SHP77 (cell line): ENCODE measurements at regions not wholly inside any gene's neighbourhood (a gene's known extent, or its start where the extent isn't known, plus 50 kb on each side); places are given as distances from the start of the nearest gene placed in this dataset.

ENCODE experiments used
- DNase-seq, 2 experiments: peaks; one replicate each; lab custom pipeline; 2025; lab: John Stamatoyannopoulos, UW

- no peak for DNase-seq
Observed at GRCh38 chr14:41993687-41994086, 387.0 kb downstream of the LRFN5 start.

- DNase-seq, result no peak
Observed at GRCh38 chr14:41986700-41987099, 380.0 kb downstream of the LRFN5 start.

GRCh38 chr14:41986083-41986645 lies 379.5 kb downstream of the LRFN5 start:
- DNase-seq, result no peak

DNA sequence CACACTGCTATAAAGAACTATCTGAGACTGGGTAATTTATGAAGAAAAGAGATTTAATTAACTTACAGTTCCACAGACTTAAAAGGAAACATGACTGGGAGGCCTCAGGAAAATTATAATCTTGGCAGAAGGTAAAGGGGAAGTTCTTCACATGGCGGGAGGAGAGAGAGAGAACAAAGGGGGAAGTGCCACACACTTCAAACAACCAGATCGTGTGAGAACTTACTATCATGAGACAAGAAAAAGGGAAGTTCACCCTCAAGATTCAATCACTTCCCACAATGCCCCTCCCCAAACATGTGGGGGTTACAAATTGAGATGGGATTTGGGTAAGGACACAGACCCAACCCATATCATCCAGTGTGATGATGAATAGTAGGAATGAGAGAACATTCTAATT lies 366.5 kb downstream of the LRFN5 start:
- no peak for DNase-seq

- DNase-seq, result no peak
Observed at GRCh38 chr14:41972531-41972930, 365.9 kb downstream of the LRFN5 start.

DNA sequence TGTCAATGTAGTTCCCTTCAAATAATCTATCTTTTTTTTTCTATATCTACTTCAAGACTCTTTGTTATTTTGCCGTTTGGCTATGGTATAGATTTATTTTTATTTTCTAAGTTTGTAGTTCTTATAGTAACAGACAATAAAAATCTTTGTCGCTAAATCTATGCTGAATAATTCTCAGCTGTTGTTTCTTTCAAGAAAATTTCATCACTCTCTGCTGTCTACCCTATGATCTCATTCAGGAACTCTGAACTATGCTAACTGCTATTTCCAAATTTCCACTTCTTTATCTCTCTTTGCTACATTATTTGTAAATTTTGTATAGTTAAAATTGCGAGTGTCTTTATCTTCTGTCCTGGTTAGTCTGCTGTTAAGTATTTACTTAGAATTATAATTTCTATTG lies 353.6 kb downstream of the LRFN5 start:
- no peak for DNase-seq

- DNase-seq, result no peak
Observed at GRCh38 chr14:41957459-41957858, 350.8 kb downstream of the LRFN5 start.
